Type B pancreatic cell (in vitro differentiated cells): ENCODE measurements at regions not wholly inside any gene's neighbourhood (a gene's known extent, or its start where the extent isn't known, plus 50 kb on each side); places are given as distances from the start of the nearest gene placed in this dataset.

ENCODE experiments used
- DNase-seq: peaks from one replicate; pipeline ENCODE4 v3.0.0; 2021; ENCODE audit warnings: mixed read lengths; ENCODE audit not compliant: unreplicated experiment; ENCODE audit errors: extremely low spot score
- H3K27ac Mint-ChIP-seq: 2 replicates; pipeline ENCODE4 v1.8.0; 2021; ENCODE audit warnings: mild to moderate bottlenecking, mixed read lengths
- H3K27me3 Mint-ChIP-seq: 2 replicates; pipeline ENCODE4 v1.8.0; 2021; ENCODE audit warnings: mixed read lengths
- H3K36me3 Mint-ChIP-seq: 2 replicates; pipeline ENCODE4 v1.8.0; 2021; ENCODE audit warnings: mixed read lengths
- H3K4me1 Mint-ChIP-seq: one replicate; pipeline ENCODE4 v1.8.0; 2021; ENCODE audit warnings: mixed read lengths; ENCODE audit not compliant: unreplicated experiment
- H3K4me3 Mint-ChIP-seq: 2 replicates; pipeline ENCODE4 v1.8.0; 2021; ENCODE audit warnings: mild to moderate bottlenecking, mixed read lengths
- H3K9me3 Mint-ChIP-seq: 2 replicates; pipeline ENCODE4 v1.8.0; 2021; ENCODE audit warnings: mixed read lengths
- CTCF ChIP-seq: fragments of 200-600 bp; sonication (generic); conservative IDR thresholded peaks from 2 replicates; pipeline ENCODE4 v1.5.0; 2021; ENCODE audit warnings: antibody characterized with exemption, mild to moderate bottlenecking

- peaks cover 10% of the 10 kb centered on the region for H3K9me3 Mint-ChIP-seq
- TF ChIP-seq CTCF = no peak
- H3K27ac Mint-ChIP-seq = no peak overlapping the region
- H3K4me1 Mint-ChIP-seq = no peaks in the 10 kb centered on the region
- DNase-seq = no peak
- no peak overlapping the region for H3K4me3 Mint-ChIP-seq
- H3K27me3 Mint-ChIP-seq = peaks cover 4% of the 10 kb centered on the region
- no peaks in the 10 kb centered on the region for H3K36me3 Mint-ChIP-seq
Measured at GRCh38 chr5:13567819-13568218, 376.7 kb downstream of the DNAH5 start.

GRCh38 chr5:13566871-13567339, 377.6 kb downstream of the DNAH5 start:
- H3K27me3 Mint-ChIP-seq = peaks cover 4% of the 10 kb centered on the region
- no peaks in the 10 kb centered on the region for H3K36me3 Mint-ChIP-seq
- no peak overlapping the region for H3K4me3 Mint-ChIP-seq
- no peaks in the 10 kb centered on the region for H3K4me1 Mint-ChIP-seq
- no peak for TF ChIP-seq CTCF
- no peak overlapping the region for H3K27ac Mint-ChIP-seq
- peaks cover 10% of the 10 kb centered on the region for H3K9me3 Mint-ChIP-seq
- DNase-seq = no peak

DNA sequence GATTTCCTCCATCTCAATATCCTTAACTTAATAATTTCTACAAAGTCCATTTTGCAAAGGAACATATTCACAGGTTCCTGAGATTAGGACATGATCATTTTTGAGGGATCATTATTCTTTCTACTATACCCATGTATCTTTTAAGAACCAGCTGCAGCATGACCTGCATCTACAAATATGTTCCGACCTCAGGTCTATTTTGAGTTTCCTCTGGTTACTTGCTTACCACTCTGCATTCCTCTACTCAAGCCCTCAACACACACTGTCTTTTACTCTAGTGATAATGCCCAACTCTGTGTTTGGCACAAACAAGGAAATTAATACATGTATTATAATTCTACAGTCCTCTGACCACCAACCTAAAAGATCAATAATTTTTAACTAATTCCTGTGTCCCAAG, 386.1 kb downstream of the DNAH5 start:
- Mint-ChIP-seq H3K27me3 (no peaks in the 10 kb centered on the region), H3K9me3 (no peaks in the 10 kb centered on the region), H3K27ac (no peak overlapping the region), H3K4me3 (no peak overlapping the region), H3K4me1 (no peaks in the 10 kb centered on the region), H3K36me3 (no peaks in the 10 kb centered on the region)
- no peak for DNase-seq
- TF ChIP-seq CTCF = no peak

DNA sequence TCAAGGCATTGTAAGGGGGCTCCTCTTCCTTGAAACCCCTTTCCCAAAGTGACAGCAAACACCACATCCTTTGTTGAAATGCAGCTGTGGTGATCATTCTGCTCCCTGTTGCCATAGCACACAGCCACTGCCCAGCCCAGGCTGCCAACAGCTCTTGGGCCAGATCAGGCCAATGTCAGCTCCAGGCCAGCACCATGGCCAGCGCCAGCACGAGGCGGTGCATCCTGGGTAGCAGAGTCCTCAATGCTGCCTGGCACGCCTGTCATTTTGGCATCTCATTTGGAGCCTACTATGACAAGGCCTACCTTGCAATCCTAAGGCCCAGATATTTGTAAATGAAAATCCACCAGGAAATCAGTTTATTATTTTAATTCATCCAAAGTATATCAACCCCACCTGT, 390.6 kb downstream of the DNAH5 start:
- peaks cover 3% of the 10 kb centered on the region for H3K27me3 Mint-ChIP-seq
- peak; percentile 71 for DNase-seq
- no peak overlapping the region for H3K27ac Mint-ChIP-seq
- no peaks in the 10 kb centered on the region for H3K36me3 Mint-ChIP-seq
- no peak overlapping the region for H3K4me3 Mint-ChIP-seq
- no peaks in the 10 kb centered on the region for H3K9me3 Mint-ChIP-seq
- H3K4me1 Mint-ChIP-seq = no peaks in the 10 kb centered on the region
- no peak for TF ChIP-seq CTCF

DNA sequence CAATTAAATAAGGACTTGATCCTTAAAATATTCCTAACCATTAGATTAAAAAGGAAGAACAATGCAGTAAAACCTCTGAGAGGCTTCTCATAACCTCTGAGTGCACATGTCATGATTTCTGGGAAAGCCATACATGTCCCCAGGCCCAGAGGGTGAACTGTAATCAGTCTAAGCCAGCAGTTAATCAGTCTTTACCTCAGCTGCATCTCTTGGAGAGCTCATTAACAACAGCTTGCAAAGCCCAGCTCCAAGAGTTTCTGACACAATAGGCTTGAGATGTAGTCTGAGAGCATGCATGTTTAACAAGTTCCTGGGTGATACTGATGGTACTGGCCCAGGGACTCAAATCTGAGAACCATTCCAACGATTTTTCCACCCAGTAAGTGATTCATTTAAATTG, 392.1 kb downstream of the DNAH5 start:
- Mint-ChIP-seq H3K27ac (no peak overlapping the region), H3K27me3 (peaks cover 3% of the 10 kb centered on the region), H3K4me3 (no peak overlapping the region), H3K9me3 (no peaks in the 10 kb centered on the region), H3K36me3 (no peaks in the 10 kb centered on the region), H3K4me1 (no peaks in the 10 kb centered on the region)
- TF ChIP-seq CTCF = no peak
- DNase-seq = no peak

DNA sequence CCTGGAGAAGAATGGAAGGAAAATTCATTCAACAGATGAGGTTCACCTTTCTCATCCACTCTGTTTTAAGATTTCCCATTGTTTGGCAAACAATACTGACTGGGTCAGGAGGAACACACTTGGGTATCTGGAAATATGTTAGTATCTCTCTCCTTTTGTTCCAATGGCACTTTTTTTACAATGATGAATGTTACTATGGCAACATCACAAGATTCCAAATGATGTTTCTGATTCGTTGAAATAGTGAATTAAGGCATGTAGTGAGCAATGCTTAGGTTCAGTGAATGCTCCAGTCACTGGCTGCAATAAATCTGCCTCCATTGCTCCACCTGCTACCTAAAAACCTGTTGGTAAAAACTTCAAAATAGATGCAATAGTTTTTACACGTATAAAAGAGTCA, 392.8 kb downstream of the DNAH5 start:
- no peak for TF ChIP-seq CTCF
- DNase-seq = no peak
- Mint-ChIP-seq H3K27ac (no peak overlapping the region), H3K27me3 (peaks cover 3% of the 10 kb centered on the region), H3K4me3 (no peak overlapping the region), H3K9me3 (no peaks in the 10 kb centered on the region), H3K36me3 (no peaks in the 10 kb centered on the region), H3K4me1 (no peaks in the 10 kb centered on the region)
